Adrenal gland (tissue), 5 donors: ENCODE measurements at regions not wholly inside any gene's neighbourhood (a gene's known extent, or its start where the extent isn't known, plus 50 kb on each side); places are given as distances from the start of the nearest gene placed in this dataset.

ENCODE experiments used
- POLR2A ChIP-seq, 2 donors: fragments of 450-650 bp; IDR thresholded peaks; one replicate each; pipeline ENCODE4 v1.6.1; 2017; ENCODE audit warnings: antibody characterized with exemption in 2 of 2, mild to moderate bottlenecking in 2 of 2, moderate library complexity in 1 of 2
- TF ChIP-seq, protein P1 (sequence below), 6 experiments: fragments of 450-650 bp in 4 of 6; fragments of 200-600 bp in 2 of 6; sonication (generic) in 1 of 6; IDR thresholded peaks; 1 replicate in 5 of 6; 2 replicates in 1 of 6; pipeline versions ENCODE4 v1.5.1 to v1.8.0; 2016 to 2021; ENCODE audit warnings: antibody characterized with exemption in 6 of 6, mild to moderate bottlenecking in 2 of 6, moderate library complexity in 1 of 6
- donor health status: DM: no; HTN: no; CAD: no.

DNA sequence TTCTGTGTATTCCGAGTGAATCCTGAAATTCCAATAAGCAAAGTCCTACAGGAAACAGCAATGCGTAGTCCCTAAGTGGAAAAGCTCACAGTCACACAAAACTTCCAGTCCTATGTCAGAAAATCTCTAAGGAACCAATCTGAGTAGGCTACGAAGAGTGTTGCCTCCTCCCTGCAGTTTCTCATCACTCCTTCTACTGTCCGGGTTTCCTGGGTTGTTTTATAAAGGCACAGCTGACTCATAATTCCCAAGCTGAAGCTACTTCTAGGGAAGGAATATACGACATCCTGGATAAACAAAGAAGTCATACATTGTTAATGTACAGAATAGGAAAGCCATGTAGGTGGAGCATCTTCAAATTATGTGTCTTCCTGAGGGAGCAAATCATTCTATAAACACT, 65.7 kb upstream of the RGMA start:
- TF ChIP-seq, protein P1, sequence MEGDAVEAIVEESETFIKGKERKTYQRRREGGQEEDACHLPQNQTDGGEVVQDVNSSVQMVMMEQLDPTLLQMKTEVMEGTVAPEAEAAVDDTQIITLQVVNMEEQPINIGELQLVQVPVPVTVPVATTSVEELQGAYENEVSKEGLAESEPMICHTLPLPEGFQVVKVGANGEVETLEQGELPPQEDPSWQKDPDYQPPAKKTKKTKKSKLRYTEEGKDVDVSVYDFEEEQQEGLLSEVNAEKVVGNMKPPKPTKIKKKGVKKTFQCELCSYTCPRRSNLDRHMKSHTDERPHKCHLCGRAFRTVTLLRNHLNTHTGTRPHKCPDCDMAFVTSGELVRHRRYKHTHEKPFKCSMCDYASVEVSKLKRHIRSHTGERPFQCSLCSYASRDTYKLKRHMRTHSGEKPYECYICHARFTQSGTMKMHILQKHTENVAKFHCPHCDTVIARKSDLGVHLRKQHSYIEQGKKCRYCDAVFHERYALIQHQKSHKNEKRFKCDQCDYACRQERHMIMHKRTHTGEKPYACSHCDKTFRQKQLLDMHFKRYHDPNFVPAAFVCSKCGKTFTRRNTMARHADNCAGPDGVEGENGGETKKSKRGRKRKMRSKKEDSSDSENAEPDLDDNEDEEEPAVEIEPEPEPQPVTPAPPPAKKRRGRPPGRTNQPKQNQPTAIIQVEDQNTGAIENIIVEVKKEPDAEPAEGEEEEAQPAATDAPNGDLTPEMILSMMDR (IDR thresholded peaks at IDR 0.05): no peak
- no peak for TF ChIP-seq POLR2A (IDR thresholded peaks at IDR 0.05)
